T-helper 22 cell (primary cell): ENCODE measurements at regions not wholly inside any gene's neighbourhood (a gene's known extent, or its start where the extent isn't known, plus 50 kb on each side); places are given as distances from the start of the nearest gene placed in this dataset.

Experiments
- DNase-seq: peaks from one replicate; pipeline ENCODE4 v3.0.0-alpha.2; 2020; ENCODE audit warnings: low read depth

DNA sequence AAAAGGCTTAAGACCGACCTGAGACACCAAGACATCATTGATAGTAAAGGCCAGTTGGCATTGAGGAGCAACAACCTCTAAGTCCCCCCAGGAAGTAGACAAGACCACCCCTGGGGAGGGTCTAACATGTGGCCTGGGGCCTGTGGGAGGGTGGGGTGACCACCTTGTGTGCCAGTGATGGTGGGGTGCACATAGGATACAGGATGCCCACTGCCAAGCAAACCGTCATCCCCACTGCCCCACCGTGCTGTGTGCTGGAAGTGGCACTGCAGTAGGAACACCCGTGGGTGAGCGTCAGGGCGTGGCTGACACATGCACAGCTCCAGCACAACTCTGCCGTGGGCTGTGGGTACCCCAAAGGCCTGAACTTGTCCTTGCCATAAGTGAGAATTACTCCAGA lies 84.3 kb upstream of the LGALSL start:
- no peak for DNase-seq

DNA sequence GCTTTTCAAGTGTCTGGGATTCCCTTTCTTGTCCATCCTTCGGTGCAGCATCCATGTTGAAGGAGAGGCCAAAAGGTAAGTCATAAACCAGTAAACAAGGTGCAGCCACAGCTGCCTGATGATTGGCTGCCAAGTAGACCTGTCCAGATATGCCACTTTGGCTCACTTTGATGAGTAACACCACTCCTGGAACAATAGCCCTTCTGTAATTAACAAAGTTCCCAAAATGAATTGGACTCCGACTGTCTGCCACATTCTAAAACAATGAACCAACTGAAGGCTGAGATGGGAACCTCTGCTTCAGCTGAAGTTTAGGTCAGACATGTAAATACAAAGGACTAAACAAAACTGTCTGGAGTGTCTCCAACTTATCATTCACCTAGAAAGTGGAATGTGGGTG lies 82.2 kb upstream of the LGALSL start:
- DNase-seq: no peak

DNA sequence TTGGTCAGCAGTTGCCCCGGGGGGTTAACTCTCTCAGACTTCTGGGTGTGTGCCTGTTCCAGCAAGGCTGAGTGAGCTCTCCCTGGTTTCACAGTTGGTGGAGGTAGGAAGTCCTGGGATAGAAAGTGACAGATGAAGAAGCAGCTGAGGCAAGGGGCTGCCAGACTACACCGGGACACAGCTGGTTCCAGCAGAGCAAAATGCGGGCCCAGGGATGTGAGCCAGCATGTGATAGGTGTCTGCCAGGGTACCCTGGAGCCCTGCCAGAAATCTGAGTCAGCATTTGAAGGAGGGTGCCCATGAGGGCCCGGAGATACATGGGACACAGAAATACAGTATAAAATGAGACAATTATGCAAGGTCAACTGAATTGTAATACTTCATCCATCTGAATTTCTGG lies 79.3 kb upstream of the LGALSL start:
- DNase-seq: no peak

DNA sequence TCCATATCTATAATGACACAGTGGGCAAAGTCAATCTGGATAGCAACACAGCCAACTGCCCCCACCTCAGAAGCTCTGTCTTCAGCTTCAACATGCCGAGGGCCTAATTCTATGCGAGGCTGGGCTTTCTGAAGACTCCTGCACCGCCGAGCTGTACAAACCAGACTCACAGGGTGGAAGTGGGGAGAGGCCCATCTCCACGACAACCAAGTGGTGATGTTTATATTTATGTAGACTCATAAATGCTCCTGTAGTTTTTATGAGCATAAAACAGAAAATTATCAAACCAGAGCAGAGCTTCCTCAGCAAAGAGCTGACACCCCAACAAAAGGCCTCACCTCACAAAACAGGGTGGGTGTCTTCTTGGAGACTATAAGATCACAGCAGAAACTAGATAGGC lies 77.0 kb upstream of the LGALSL start:
- no peak for DNase-seq

DNA sequence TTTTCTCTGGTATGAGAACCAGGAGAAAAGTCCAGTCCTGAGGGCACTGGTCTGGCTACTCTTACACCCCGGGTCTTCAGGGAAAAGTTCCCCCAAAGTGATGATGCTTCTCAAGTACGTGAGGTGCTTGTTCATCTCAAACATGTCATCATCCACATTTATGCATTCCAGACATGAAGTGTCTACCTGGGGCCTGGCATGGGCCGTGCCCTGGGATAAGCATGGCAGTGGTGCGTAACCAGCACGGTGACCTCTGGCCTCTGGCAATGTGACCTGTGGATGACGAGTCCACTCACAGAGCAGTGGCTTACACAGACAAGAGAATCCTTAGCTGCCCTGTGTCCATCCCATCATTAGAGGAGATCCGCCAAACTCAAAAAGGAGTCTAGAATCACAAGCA lies 74.8 kb upstream of the LGALSL start:
- DNase-seq: no peak

DNA sequence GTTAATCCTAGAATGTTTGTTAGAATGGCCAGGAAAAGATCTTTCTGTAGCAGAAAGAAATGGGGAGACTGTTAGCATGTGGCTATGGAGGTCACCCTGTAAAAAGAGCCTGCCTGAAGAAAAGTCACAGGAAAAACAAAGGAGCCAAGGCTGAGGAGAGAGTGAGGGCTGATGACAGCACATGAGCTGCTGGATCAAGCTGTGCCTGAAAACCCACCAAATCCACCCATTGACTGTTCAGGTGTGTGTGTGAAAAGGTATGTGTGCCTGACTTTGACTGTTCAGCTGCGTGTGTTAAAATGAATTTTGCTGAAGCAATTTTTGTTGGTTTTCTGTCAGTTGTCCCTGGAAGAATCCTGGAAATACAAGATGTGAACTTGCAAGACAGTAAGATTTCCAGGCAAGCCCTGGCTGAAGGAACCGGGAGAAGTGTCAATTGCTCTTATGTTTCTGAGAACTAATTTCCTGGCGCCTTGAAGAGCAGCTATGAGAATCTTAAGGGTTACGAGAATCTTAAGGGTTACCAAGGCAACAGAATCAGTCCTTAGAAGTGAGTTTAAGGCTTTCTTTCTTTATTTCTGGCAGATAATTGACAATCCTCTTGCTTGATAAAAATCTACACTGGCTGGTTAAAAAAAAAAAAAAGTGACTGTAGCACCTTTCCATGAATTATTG lies 73.0 kb upstream of the LGALSL start:
- DNase-seq: no peak

DNA sequence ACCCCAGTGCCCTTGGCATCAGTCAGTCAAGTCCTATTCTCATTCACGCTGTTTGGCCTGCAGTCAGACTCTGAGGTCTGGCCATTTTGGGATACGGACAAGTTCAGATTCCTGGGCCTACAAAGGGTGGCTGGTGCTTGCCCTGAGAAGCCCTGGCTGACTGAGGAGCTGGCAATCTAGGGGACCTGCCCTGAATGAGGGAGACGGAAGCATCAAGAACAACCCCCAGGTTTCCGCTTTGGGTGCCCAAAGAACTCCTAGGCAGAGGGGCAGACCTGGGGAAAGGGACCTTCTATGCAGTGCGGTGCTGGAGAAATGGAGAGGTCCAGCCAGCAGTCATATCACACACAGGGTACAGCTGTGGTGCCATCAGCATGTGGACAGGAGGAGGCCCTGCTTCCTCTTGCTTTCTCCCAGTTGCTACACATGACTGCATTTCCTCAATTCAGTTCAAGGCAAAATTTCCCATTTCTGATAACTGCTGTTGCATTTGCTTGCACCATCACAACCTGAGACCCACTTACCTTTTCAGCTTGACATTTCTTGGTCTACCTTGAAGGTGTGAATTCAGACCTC lies 70.9 kb upstream of the LGALSL start:
- DNase-seq: no peak

DNA sequence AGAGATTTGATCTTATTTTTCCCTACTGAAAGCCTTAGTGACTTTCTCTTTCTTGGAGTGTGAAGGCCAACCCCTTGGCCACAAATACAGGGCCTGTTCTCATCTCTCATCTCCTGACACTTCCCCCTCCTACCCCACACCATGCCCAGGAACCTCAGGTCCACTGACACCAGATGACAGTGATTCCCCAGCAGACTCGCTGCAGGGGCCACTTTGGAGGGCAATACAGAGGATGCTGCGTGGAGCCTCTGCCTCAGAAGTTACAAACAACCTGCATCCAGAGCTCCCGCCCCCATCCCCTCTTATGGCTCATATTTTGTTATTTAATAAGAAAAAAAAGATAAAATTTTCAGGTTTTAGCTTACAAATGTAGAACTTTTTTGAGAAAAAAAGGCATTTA lies 70.1 kb upstream of the LGALSL start:
- DNase-seq: no peak

DNA sequence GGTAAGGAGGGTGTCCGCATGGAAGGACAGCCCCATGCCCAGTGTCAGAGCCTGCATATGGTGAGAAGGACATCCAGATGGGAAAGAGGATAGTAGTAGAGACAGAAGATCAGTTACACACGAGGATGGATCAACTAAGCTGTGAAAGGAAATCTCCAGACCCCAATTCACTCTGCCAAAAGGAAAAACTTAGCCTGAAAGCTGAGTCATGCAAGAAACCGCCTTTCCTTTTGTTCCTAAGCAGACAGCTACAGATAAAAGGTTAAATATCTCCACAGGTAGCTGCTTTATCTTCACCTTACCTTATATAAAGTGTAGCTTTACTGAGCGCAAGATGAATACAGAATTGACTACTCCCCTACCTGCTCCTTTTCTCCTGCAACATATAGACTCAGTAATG lies 67.3 kb upstream of the LGALSL start:
- no peak for DNase-seq

DNA sequence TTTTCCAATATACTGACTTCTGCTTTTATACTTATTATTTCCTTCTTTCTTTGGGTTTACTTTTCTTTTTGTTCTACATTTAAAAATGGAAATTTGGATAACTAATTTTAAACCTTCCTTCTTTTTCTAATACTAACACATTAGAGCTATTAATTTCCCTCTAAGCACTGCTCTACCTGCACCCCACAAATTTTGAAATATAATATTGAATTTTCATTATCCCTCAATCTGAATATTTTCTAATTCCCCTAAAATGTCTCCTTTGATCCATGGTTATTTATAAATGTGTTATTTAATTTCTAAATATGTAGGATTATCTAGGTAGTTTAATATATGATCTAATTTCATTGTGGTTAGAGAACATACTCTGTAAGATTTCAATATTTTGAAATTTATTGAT lies 63.4 kb upstream of the LGALSL start:
- no peak for DNase-seq

DNA sequence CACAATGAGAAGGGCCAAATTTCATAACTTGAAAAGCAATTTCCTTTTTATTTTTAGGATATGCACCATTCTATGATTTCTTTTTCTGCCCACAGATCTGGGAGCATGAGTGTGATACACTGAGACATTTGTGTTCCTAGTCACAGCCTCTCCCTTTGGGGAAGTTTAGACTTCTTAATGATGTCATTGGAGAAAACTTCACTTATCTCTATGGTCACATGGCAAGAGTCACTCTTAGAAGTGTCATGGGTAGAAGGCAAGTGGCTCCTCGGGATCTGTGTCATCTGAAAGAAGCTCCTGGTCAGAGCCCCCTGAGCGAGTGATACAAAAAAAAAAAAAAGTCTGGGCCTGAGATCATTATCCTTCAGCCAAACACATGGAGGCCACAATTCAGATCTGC lies 62.5 kb upstream of the LGALSL start:
- no peak for DNase-seq

DNA sequence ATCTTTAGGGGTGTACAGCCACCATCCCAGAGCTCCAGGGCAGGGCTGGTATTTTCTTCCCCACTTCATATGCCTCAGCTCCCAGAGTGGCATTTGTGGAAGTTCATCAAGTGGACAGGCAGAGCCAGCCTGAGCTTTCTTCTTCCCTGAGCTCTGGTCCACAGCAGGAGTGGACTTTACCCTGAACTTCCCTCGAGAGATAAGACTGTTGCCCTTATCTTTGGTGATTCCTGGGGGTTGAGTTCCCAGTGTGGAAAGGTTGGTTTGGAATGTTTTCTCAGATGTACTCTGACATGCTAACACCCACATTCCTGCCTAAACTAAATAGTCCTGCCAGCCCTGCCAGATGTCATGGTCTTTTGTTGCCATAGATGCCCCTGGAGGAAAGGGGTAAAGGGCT lies 62.0 kb upstream of the LGALSL start:
- DNase-seq: no peak

DNA sequence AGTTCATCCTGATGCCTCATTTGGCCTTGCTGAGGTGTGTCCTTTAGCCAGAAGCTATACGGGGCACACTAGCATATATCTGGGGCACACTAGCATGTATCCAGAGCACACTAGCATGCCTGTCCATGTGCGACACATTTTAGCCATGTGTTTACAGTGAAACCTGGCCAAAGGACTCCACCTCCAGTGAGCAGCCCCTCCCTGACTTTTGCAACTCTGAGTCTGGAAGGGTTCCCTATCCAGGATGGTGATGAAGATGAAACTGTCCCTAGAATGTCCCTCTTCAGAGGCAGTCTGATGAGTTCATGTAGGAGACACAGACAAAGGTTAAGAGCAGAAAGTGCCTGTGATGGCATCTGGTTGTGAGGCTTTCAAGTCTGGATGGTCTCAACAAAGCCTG lies 61.4 kb upstream of the LGALSL start:
- DNase-seq: no peak

DNA sequence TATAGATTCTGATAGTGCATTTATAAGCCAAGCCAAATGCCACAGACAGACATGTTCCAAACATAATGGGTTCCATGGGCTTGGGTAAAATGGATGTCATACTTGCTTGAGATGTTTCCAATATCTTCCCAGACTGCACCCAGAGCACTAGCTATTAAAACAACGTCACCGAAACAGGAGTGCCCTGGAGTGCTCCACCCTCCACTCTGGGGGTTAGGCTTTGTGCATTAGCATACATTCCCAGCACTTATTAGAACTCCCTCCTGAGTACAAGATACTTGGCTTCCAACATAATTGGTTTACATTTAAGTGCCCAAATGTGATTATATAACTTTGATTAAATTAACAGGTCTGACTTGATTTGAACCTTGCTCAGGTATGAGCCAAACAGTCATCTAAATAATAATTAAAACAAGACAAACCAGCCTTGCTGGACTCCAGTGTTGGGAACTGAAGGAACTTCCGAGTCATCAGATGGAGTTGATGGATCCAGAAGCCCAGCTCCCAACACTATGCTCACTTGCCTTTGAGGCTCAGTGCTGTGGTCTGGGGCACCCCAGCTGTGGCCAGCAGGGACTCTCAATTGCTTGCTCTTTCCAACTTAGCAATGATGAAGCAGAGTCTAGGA lies 60.5 kb upstream of the LGALSL start:
- DNase-seq: no peak

DNA sequence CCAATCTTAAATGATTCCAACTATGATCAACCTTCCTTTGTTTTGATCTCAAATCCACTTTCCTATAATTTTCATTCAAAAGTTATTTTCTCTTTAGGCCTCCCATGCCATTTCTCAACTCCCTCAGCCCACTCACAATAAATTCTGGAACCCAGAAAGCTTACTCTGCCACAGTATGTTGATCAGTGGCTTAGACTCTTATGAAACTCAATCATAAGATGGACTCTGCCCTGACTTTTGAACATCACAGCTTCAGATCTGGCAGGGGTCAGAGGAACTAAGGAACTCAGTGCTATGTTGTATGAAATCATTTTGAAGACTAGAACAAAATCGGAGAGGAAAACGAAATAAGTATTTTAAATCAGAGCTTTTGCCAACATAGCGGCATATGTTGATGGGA lies 59.8 kb upstream of the LGALSL start:
- DNase-seq: no peak

DNA sequence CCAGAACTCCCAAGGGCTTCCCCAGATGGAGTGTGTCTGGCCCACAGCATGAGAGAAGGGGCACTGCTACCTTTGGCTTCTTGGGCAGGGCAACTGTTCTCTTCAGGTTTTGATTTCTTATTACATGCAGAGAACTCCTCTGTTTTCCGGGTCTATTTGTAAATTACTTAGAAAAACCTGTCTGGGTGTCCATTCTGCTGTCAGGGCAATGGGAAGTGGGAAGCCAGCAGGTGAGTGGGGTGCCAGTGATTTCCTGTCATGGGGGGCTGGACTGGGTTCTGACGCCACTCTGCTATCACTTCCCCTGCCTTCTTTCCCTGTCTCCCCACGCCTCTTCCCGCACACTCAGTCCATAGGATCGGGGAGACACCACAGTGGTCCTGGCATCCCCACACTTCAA lies 58.0 kb upstream of the LGALSL start:
- DNase-seq: no peak

DNA sequence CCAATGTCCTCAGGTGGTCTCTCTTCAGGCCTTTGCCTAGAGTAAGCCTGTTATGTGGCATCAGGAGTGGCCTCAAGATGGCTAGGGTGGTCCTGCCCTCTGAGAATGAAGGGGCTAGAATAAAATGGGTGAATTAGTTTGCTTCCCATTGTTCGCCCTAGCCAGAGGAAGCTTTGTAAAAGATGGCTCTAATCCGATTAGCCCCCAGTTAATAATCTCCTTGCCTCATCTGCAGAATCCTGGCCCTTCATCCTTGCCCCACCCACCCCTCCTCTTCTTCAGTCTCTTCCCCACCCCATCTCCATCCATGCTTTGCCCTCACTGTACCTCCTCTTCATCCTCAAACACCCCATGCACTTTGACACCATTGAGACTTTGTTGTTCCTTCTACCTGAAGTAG lies 57.4 kb upstream of the LGALSL start:
- DNase-seq: no peak

DNA sequence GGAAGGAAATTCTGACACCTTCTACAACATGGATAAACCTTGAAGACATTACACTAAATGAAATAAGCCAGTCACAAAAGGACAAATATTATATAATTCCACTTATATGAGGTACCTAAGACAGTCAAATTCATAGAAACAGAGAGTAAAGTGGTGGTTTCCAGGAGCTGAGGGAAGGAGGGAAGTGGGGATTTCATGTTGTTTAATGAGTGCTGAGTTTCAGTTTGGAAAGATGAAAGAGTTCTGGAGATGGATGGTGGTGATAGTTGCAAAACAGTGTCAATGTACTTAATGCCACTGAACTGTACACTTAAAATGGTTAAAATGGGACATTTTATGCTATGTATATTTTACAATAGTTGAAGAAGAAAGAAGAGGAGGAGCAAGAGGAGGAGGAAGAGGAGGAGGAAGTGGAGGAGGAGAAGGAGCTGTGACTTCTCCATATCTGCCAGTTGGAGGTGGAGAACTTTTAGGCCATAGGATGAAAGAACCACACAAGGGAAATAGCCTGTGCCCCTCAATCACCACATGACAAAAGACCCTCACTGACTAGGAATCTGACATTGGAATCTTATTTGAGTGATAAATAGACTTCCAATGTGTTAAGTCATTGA lies 55.3 kb upstream of the LGALSL start:
- DNase-seq: no peak

DNA sequence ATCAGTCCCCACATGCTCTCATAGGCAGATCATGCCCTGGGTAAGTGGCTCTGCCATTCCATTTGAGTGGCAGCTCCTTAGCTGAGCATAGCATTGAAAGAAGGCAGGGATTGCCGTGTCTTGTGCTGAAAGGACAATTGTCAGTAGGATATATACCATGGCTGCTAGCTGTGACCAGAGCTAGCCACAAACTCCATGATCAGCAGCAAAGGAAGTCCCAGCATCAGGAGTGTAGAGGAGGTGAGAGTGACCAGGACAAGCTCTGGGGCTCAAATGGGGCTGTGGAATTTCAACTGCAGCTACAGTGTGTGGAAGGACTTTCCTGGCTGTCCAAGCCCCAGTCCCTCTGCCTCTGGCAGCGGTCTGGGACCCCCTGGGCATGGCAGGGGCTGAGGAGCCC lies 54.4 kb upstream of the LGALSL start:
- DNase-seq: no peak

DNA sequence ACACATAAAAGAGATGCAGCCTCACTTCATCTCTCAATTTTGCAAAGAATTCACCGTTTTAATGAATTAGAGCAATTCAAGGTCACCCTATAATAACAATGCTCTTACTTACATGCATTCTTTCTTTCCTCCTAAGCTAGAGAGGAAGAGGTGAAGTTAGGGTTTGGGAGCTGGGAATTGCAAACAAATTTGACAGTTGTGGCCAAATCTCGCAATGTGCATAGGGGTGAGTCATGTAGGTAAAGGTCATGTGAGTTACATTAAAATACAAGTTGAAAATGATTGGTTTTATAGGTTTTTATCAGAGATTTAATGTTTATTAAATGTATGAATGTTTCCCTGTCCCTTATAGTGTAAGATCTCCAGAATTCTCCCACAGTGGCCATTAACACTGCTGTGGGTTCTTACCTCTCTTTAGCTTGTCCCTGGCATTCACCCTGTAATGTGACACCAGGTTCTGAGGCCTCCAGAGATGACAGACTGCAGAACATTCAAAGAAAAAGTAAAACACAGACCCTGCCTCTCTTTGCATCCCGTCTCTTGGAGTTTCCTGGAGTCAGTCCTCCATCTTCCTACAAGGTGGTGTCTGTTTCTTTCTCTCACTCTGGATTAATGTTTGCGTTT lies 53.7 kb upstream of the LGALSL start:
- no peak for DNase-seq

DNA sequence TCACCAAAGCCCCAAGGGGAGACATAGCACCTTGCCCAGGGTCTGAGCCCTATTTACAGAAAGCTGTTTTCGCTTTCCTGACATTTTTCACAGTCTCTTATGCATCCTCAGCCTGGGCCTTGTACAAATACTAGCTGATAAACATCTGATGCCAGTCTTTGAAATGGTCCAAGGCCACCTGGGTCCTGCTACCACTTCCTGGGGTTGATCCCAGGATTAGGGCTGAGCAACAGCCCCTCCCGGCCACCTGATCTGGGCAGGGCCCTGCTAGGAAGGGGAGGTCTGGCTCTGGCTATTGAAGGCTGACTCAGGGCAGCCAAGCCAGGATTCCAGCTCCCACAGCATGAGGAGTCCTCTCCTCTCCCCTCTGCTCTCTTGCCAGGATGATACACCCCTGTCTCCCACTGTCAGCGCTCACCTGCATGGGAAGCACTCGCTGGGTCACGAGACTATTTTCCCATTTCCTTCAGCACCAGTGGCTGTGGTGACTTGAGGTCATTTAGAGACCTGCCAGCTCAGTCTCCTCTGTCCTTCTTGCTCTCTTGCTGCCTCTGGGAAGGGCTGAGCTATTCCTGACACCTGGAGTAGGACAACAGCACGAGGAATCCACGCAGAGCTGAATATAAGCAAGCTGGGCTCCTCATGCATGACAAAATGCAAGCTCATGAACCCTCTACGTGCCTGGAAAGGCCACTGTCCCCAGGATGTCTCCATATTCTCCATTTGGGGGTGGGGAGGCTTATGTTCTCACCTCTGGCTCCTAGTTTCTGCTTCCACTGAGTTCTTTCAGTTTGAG lies 53.0 kb upstream of the LGALSL start:
- no peak for DNase-seq

DNA sequence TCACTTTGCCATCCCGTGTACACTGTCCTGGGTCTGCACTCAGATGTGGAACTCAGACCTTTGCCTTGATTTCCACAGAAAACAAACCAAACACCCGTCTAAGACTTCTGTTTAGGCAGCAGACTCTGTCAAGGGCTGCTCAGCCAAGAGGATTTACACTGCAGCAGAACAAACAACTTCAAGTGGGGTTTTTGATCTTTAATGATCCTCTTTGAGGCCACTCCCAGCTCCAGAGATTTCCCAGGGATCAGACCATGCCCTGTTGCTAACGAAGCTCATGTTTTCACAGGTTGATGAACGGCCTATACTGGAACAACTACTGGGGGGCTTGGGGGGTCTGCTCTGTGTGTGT lies 52.5 kb upstream of the LGALSL start:
- no peak for DNase-seq
